ENCODE measurements at regions not wholly inside any gene's neighbourhood (a gene's known extent, or its start where the extent isn't known, plus 50 kb on each side); places are given as distances from the start of the nearest gene placed in this dataset.
A peak's percentile ranks its signal among the peaks of the same experiment; 100 is the strongest.

DNA sequence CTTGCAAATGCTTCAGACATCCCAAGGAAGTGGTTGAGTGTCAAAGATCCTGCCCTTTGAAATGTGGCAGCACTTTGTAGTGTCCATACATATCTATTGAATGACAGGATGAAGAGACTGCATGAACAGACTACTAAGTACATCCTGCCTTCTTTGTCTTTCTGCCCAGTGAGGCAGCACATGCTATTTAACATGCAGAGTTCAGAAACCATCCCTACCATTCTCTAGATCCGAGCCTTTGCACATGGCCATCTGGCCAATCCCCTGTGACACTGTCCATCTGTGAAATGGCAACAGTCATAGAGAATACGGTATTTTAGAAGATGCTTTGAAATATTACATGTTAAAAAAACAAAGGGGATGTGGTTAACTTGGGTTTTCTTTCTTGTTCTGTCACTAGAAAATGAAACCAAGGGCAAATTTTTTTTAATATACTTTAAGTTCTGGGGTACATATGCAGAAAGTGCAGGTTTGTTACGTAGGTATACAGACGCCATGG is 519.6 kb downstream of the NTRK3 start (continued):
- TF ChIP-seq, protein P1, sequence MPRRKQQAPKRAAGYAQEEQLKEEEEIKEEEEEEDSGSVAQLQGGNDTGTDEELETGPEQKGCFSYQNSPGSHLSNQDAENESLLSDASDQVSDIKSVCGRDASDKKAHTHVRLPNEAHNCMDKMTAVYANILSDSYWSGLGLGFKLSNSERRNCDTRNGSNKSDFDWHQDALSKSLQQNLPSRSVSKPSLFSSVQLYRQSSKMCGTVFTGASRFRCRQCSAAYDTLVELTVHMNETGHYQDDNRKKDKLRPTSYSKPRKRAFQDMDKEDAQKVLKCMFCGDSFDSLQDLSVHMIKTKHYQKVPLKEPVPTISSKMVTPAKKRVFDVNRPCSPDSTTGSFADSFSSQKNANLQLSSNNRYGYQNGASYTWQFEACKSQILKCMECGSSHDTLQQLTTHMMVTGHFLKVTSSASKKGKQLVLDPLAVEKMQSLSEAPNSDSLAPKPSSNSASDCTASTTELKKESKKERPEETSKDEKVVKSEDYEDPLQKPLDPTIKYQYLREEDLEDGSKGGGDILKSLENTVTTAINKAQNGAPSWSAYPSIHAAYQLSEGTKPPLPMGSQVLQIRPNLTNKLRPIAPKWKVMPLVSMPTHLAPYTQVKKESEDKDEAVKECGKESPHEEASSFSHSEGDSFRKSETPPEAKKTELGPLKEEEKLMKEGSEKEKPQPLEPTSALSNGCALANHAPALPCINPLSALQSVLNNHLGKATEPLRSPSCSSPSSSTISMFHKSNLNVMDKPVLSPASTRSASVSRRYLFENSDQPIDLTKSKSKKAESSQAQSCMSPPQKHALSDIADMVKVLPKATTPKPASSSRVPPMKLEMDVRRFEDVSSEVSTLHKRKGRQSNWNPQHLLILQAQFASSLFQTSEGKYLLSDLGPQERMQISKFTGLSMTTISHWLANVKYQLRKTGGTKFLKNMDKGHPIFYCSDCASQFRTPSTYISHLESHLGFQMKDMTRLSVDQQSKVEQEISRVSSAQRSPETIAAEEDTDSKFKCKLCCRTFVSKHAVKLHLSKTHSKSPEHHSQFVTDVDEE (CRISPR knock-in tag; IDR thresholded peaks at IDR 0.05): no peak
- TF ChIP-seq ESRRG (CRISPR knock-in tag; IDR thresholded peaks at IDR 0.05): no peak
- TF ChIP-seq, protein P2, sequence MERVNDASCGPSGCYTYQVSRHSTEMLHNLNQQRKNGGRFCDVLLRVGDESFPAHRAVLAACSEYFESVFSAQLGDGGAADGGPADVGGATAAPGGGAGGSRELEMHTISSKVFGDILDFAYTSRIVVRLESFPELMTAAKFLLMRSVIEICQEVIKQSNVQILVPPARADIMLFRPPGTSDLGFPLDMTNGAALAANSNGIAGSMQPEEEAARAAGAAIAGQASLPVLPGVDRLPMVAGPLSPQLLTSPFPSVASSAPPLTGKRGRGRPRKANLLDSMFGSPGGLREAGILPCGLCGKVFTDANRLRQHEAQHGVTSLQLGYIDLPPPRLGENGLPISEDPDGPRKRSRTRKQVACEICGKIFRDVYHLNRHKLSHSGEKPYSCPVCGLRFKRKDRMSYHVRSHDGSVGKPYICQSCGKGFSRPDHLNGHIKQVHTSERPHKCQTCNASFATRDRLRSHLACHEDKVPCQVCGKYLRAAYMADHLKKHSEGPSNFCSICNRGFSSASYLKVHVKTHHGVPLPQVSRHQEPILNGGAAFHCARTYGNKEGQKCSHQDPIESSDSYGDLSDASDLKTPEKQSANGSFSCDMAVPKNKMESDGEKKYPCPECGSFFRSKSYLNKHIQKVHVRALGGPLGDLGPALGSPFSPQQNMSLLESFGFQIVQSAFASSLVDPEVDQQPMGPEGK (CRISPR knock-in tag; IDR thresholded peaks at IDR 0.05; ENCODE audit: borderline replicate concordance): no peak
- TF ChIP-seq TOX (CRISPR knock-in tag; IDR thresholded peaks at IDR 0.05; ENCODE audit: borderline replicate concordance): no peak

DNA sequence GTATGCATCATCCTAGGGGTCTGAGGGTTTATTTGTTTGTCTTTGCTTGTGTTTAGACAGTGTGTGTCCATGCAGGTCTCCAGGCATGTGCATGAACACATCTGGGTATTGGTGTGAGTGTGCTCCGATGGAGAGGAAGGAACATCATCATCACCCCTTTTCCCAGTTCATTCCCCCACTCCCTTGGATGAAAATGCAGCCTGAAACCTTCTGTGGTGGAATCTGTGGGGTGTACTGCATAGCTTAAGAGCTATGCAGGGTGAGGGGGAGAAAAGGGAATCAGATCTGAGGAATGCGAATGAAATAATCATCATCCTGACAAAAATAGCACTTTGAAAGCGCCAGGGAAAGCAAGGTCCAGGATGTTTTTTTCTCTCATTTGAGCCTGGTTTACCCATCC is 520.1 kb downstream of the NTRK3 start:
- peak; percentile 72 for ATAC-seq
- TF ChIP-seq, protein P3, sequence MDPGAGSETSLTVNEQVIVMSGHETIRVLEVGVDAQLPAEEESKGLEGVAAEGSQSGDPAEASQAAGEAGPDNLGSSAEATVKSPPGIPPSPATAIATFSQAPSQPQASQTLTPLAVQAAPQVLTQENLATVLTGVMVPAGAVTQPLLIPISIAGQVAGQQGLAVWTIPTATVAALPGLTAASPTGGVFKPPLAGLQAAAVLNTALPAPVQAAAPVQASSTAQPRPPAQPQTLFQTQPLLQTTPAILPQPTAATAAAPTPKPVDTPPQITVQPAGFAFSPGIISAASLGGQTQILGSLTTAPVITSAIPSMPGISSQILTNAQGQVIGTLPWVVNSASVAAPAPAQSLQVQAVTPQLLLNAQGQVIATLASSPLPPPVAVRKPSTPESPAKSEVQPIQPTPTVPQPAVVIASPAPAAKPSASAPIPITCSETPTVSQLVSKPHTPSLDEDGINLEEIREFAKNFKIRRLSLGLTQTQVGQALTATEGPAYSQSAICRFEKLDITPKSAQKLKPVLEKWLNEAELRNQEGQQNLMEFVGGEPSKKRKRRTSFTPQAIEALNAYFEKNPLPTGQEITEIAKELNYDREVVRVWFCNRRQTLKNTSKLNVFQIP (CRISPR knock-in tag; IDR thresholded peaks at IDR 0.05; ENCODE audit: borderline replicate concordance, low read depth): no peak
- TF ChIP-seq SNAI2 (CRISPR knock-in tag; IDR thresholded peaks at IDR 0.05) (no peak), ZFP30 (CRISPR knock-in tag; IDR thresholded peaks at IDR 0.05) (no peak), CSDC2 (CRISPR knock-in tag; IDR thresholded peaks at IDR 0.05) (no peak), ESRRG (CRISPR knock-in tag; IDR thresholded peaks at IDR 0.05) (no peak), TCF4 (CRISPR knock-in tag; IDR thresholded peaks at IDR 0.05; ENCODE audit: borderline replicate concordance) (no peak), ZNF70 (CRISPR knock-in tag; IDR thresholded peaks at IDR 0.05) (no peak), ZNF565 (CRISPR knock-in tag; conservative IDR thresholded peaks at IDR 0.05; ENCODE audit: low read depth) (no peak), GLIS3 (CRISPR knock-in tag; IDR thresholded peaks at IDR 0.05) (no peak), OSR1 (CRISPR knock-in tag; IDR thresholded peaks at IDR 0.05) (no peak), RARB (CRISPR knock-in tag; IDR thresholded peaks at IDR 0.05) (no peak), ISL1 (CRISPR knock-in tag; IDR thresholded peaks at IDR 0.05) (no peak), ARNTL (CRISPR knock-in tag; IDR thresholded peaks at IDR 0.05; ENCODE audit: borderline replicate concordance, low read depth) (no peak), TOX (CRISPR knock-in tag; IDR thresholded peaks at IDR 0.05; ENCODE audit: borderline replicate concordance) (no peak)
- TF ChIP-seq, protein P2 (CRISPR knock-in tag; IDR thresholded peaks at IDR 0.05; ENCODE audit: borderline replicate concordance): no peak
- TF ChIP-seq, protein P4, sequence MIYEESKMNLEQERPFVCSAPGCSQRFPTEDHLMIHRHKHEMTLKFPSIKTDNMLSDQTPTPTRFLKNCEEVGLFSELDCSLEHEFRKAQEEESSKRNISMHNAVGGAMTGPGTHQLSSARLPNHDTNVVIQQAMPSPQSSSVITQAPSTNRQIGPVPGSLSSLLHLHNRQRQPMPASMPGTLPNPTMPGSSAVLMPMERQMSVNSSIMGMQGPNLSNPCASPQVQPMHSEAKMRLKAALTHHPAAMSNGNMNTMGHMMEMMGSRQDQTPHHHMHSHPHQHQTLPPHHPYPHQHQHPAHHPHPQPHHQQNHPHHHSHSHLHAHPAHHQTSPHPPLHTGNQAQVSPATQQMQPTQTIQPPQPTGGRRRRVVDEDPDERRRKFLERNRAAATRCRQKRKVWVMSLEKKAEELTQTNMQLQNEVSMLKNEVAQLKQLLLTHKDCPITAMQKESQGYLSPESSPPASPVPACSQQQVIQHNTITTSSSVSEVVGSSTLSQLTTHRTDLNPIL (CRISPR knock-in tag; IDR thresholded peaks at IDR 0.05; ENCODE audit: low read depth): no peak
- TF ChIP-seq, protein P5, sequence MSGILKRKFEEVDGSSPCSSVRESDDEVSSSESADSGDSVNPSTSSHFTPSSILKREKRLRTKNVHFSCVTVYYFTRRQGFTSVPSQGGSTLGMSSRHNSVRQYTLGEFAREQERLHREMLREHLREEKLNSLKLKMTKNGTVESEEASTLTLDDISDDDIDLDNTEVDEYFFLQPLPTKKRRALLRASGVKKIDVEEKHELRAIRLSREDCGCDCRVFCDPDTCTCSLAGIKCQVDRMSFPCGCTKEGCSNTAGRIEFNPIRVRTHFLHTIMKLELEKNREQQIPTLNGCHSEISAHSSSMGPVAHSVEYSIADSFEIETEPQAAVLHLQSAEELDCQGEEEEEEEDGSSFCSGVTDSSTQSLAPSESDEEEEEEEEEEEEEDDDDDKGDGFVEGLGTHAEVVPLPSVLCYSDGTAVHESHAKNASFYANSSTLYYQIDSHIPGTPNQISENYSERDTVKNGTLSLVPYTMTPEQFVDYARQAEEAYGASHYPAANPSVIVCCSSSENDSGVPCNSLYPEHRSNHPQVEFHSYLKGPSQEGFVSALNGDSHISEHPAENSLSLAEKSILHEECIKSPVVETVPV (CRISPR knock-in tag; IDR thresholded peaks at IDR 0.05): no peak
- TF ChIP-seq, protein P1 (CRISPR knock-in tag; IDR thresholded peaks at IDR 0.05): no peak

Measured in SK-N-SH treated with all-trans-retinoic acid at 6 μM for 48 hours (cell line).